Breast epithelium (tissue), 4 donors: ENCODE measurements at regions not wholly inside any gene's neighbourhood (a gene's known extent, or its start where the extent isn't known, plus 50 kb on each side); places are given as distances from the start of the nearest gene placed in this dataset.

Source experiments
- DNase-seq, 2 donors: peaks; one replicate each; pipeline ENCODE4 v3.0.0-alpha.2; 2019; ENCODE audit warnings: low spot score in 2 of 2
- H3K27ac ChIP-seq, 2 donors: fragments of 200-600 bp; sonication (generic) in 1 of 2; one replicate each; pipeline ENCODE4 v1.5.1; 2016 to 2019; ENCODE audit warnings: mild to moderate bottlenecking in 1 of 2
- H3K27me3 ChIP-seq, 2 donors: fragments of 200-600 bp; sonication (generic) in 1 of 2; one replicate each; pipeline versions ENCODE4 v1.5.1 to v1.6.0; 2017 to 2019; ENCODE audit warnings: control low read depth in 1 of 2, mild to moderate bottlenecking in 1 of 2
- H3K36me3 ChIP-seq: fragments of 200-600 bp; one replicate; pipeline ENCODE4 v1.5.1; 2019
- H3K4me1 ChIP-seq, 2 donors: fragments of 200-600 bp; sonication (generic); one replicate each; pipeline ENCODE4 v1.5.1; 2016 to 2019; ENCODE audit warnings: control low read depth in 1 of 2
- H3K4me3 ChIP-seq, 3 donors: fragments of 200-600 bp; sonication (generic); 1 replicate in 2 of 3; 2 replicates in 1 of 3; pipeline ENCODE4 v1.5.1; 2016 to 2019; ENCODE audit warnings: mild to moderate bottlenecking in 3 of 3, moderate library complexity in 2 of 3
- H3K9me3 ChIP-seq, 2 donors: fragments of 200-600 bp; sonication (generic) in 1 of 2; one replicate each; pipeline ENCODE4 v1.5.1; 2016 to 2019; ENCODE audit warnings: control low read depth in 1 of 2
- CTCF ChIP-seq, 3 donors: fragments of 450-650 bp; IDR thresholded peaks; one replicate each; pipeline ENCODE4 v1.5.1; 2016 to 2017; ENCODE audit warnings: antibody characterized with exemption in 3 of 3, mild to moderate bottlenecking in 3 of 3, moderate library complexity in 3 of 3
- POLR2A ChIP-seq: fragments of 450-650 bp; IDR thresholded peaks from one replicate; pipeline ENCODE4 v1.6.1; 2016; ENCODE audit warnings: antibody characterized with exemption, mild to moderate bottlenecking, moderate library complexity
- POLR2AphosphoS5 ChIP-seq, 3 donors: sonication (generic); formaldehyde crosslinking; IDR thresholded peaks; one replicate each; pipeline ENCODE4 v1.6.1; 2017; ENCODE audit warnings: antibody characterized with exemption in 3 of 3
- intact Hi-C: fragments of 100-400 bp; cut with DNase I; formaldehyde crosslinking; loops from one replicate; pipeline ENCODE4 v1.15.1; 2023; ENCODE audit warnings: low total_unique reads

GRCh38 chr15:26075770-26076169 is 212.6 kb upstream of the ATP10A start:
- Histone ChIP-seq H3K27me3 (no peaks in the 10 kb centered on the region), H3K4me3 (no peak overlapping the region), H3K9me3 (no peaks in the 10 kb centered on the region), H3K36me3 (no peaks in the 10 kb centered on the region), H3K27ac (no peak overlapping the region), H3K4me1 (no peaks in the 10 kb centered on the region)
- intact Hi-C loops, result no loop called here
- no peak for DNase-seq
- TF ChIP-seq POLR2A (no peak), POLR2AphosphoS5 (IDR thresholded peaks at IDR 0.05) (no peak), CTCF (IDR thresholded peaks at IDR 0.05) (no peak)

- no peak for TF ChIP-seq CTCF (IDR thresholded peaks at IDR 0.05)
- no peak for TF ChIP-seq POLR2A
- no peak for TF ChIP-seq POLR2AphosphoS5 (IDR thresholded peaks at IDR 0.05)
- Histone ChIP-seq H3K4me1 (no peaks in the 10 kb centered on the region), H3K9me3 (no peaks in the 10 kb centered on the region), H3K27ac (no peak overlapping the region), H3K27me3 (no peaks in the 10 kb centered on the region), H3K36me3 (no peaks in the 10 kb centered on the region), H3K4me3 (no peak overlapping the region)
- no peak for DNase-seq
- intact Hi-C loops, result no loop called here
Observed at GRCh38 chr15:26073430-26074333, 210.6 kb upstream of the ATP10A start.

DNA sequence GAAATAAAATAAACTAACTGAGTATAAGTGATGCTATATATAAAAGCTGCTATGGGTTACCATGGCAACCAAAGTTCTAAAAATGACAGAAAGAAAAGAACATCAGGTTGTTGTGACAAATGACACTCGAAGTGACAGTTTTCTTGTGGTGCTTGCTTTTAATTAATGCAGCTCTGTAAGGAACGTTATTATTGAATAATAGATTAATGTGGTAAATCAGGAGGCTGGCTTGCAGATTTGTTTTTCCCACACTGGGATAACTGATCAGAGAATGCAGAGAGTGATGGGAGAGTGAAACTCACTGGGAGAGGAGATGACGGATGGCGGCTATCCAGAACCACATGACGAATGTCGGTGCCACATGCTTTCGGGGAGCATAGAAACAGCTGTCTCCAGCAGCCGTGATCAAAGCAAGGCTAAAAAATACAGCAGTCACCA is 207.0 kb upstream of the ATP10A start:
- intact Hi-C loops, result no loop called here
- Histone ChIP-seq H3K27ac (no peak overlapping the region), H3K9me3 (no peaks in the 10 kb centered on the region), H3K4me1 (no peaks in the 10 kb centered on the region), H3K36me3 (no peaks in the 10 kb centered on the region), H3K4me3 (no peak overlapping the region), H3K27me3 (no peaks in the 10 kb centered on the region)
- no peak for DNase-seq
- TF ChIP-seq POLR2A, result no peak
- TF ChIP-seq POLR2AphosphoS5 (IDR thresholded peaks at IDR 0.05), result no peak
- TF ChIP-seq CTCF (IDR thresholded peaks at IDR 0.05), result no peak

DNA sequence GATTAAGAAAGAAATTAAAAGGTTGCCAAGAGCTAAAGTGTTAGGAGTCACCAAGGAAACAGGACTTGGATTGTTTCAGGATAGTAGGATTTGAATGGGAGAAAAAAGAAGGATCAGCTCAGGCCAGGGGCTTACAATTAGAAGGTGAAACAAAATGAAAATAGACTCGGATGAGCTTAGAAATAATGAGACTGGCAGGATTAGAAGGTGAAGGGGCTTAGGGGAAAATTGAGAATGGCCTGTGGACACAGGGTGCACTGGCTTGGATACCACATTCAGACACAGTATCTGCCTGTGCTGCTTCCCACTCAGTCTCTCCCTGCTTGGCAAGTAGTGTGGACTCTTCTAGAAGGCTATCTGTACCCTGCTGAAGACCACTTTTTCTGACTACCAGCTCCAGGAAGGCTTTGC is 206.1 kb upstream of the ATP10A start:
- intact Hi-C loops, result no loop called here
- no peaks in the 10 kb centered on the region for H3K27me3 ChIP-seq
- no peaks in the 10 kb centered on the region for H3K9me3 ChIP-seq

More for the DNA sequence above, 206.1 kb upstream of the ATP10A start:
- DNase-seq, result no peak
- Histone ChIP-seq H3K36me3 (no peaks in the 10 kb centered on the region), H3K4me3 (no peak overlapping the region), H3K4me1 (no peaks in the 10 kb centered on the region), H3K27ac (no peak overlapping the region)
- TF ChIP-seq POLR2AphosphoS5 (IDR thresholded peaks at IDR 0.05), result no peak
- TF ChIP-seq POLR2A, result no peak
- no peak for TF ChIP-seq CTCF (IDR thresholded peaks at IDR 0.05)
